ENCODE measurements at regions not wholly inside any gene's neighbourhood (a gene's known extent, or its start where the extent isn't known, plus 50 kb on each side); places are given as distances from the start of the nearest gene placed in this dataset.
"Not testable (repeated sequence)": the region's sequence is repeated elsewhere in the genome, so short reads cannot be mapped to it uniquely, and the experiment has no call there.

DNA sequence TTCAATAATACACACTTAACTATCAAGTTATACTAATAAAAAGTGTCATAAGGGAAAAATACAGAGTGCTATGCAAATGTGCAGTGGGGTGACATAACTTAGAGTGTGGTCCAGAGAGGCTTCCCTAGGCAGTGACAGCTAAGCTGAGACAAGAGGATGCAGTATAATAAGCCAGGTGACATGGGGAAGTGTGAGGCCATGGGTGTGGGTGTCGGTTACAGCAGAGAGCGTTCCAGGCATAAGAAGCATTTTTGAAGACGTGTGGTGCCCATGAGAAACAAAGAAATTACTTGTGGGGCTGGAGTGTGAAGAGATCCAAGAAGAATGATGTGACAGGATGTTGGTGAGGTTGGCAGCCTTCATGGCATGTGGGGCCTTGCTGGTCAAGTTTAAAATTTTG lies 78.1 kb upstream of the PICALM start:
- DNase-seq (ENCODE audit: low read depth), result no peak

DNA sequence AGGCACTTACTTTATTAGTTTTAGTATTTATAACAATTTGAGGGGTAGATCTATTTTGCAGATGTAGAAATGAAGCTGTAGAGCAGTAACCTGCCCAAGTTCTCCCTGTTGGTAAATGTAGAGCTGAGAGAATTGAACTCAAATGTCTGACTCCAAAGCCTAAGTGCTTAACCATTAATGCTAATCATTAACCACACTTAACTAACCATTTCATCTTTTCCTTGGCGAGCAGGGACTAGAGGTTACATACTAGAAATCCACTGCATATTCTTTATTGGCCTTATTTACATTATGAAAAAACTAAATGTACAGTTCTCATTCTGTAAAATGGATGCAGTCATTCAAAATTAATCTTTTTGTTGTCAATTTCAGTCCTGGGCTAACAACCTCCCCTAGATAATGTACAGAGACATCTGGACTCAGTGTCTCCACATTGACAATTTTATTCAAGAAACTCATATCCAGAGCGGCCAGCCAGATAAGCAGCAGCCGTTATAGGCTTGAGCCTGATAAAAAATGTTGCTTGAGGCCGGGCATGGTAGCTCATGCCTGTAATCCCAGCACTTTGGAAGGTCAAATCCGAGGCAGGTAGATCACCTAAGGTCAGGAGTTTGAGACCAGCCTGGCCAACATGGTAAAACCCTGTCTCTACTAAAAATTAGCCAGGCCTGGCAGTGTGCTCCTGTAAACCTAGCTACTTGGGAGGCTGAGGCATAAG lies 76.7 kb upstream of the PICALM start:
- DNase-seq (ENCODE audit: low read depth), result no peak

DNA sequence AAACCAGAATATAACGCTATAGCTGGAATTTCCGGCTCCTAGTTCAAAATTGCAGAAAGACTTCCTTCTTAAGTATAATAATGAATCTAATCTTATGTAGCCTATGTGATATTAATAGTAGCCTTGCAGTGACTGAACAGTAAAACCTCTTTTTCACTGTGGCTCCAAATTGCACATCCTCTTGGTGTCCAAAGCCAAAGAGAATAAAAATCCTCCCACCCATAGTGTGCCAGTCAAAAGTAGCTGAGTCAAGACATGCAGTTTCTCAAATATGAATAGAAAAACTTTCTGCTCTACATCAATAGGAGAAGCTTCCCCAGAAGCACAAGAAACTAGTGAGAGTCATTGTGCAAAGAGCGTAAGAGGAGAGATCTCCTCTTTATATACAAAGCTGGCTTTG lies 76.0 kb upstream of the PICALM start:
- no peak for DNase-seq (ENCODE audit: low read depth)

DNA sequence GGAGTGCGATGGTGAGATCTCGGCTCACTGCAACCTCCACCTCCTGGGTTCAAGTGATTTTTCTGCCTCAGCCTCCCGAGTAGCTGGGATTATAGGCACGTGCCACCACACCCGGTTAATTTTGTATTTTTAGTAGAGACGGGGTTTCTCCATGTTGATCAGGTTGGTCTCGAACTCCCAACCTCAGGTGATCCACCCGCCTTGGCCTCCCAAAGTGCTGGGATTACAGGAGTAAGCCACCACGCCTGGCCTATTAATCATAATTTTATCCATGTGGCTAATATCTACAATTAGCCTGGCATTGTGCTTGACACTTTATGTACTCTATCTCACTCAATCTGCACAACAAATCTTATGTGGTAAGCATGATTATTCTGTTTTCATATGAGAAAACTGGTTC lies 75.2 kb upstream of the PICALM start:
- DNase-seq (ENCODE audit: low read depth), result not testable (repeated sequence)

DNA sequence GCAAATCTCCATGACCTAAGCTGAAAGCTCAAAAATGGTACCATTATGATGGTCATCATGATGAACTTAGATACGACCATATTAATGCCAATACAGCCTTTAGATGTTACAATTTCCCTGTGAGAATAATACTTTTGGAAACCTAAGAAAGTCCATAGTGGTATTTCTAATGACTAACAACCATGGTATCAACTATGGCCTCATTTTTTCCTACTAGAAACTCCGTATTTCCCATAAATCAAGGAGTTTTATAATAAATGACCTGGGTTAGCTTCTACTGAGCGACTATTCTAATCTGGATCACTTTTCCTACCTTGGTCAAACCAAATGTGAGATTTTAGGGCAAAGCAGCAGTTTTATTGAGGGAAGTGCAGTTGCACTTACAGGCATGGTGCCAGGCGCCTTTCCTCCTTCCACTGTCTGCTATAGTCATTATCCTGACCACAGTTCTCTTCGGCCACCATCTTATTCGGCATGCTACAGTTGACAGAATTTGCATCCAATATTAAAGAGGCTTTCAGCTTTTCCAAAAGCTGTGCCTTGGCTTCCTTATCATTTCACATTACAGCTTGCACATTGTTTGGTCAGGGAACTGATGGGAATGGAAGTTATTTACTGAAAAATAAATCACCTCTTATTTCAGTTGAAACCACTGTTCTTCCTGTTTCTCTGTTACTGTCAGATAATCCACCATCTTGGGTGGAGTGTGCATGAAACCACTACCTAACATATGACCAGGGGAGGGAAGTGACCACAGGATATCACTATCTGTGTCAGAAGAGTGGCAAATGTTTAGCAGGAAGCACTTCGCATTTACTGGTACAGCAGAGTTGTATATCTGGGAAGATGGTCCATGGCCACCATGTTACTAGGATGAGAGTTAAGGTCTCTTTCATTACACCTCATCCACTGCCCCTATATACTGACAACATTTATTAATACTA lies 74.5 kb upstream of the PICALM start:
- no peak for DNase-seq (ENCODE audit: low read depth)

DNA sequence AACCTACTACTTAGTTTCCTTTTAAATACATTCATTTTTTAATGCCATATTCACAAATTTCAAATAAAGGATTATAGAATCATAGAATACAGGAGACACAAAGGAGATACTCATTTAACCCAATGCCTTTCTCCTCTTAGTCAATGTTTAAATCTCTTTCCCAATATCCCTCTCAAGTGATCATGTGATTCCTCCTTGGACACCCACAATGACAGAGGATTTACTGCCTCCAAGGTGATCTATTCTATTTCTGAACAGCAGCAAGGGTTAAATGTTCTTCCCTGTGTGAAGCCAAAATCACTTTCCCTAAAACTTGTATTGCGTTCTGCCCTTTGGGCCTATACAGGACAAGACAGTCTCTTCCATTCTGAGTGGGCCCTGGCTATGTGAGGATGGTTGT lies 73.3 kb upstream of the PICALM start:
- no peak for DNase-seq (ENCODE audit: low read depth)

DNA sequence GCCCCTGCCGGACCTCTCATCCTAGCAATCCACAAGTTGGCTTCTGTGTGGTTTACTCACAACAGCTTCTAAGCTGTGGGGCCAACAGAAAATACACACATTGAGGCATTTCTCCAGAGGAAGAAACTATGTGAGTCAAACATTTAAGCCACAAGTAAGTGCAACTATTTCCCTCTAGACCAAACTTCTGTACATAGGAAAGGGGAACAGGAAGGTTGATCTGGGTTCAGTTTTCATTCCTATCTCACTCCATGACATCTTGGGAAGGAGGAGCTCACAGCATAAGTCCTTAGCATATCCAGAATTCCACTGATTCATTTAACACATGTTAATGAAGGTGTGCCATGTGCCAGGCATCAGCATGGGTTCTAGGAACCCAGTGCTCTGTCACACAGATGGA lies 72.8 kb upstream of the PICALM start:
- DNase-seq (ENCODE audit: low read depth), result no peak

DNA sequence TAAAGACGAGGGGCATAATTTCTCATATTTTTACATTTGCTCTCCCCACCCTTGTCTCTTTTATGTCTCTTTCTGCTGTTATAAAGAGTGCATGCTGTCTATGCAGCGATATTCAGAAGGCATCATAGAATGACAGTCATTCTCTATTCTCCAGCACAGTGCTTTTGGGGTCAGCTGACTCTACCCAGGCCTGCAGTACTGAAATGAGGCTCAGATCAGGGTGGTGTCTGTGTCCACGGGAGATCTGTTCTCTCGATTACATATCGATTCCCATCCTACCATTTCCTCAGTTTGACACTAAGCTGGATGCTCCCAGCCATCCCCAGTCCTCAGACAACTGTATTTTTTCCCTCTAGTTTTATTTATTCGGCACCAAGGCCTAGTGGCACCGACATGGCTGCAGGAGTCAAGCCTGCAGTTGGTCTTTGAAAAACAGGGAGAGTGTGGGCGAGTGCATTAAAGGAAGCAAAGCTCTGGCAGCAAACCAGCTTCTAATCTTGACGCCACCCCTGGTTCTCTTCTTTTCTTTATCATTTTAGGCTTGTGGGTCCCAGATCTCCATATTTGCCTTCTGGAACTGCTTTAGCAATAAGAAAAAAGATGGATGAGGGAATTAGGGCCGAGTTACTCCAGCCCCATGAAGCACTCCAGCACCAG lies 71.6 kb upstream of the PICALM start:
- DNase-seq (ENCODE audit: low read depth), result no peak

DNA sequence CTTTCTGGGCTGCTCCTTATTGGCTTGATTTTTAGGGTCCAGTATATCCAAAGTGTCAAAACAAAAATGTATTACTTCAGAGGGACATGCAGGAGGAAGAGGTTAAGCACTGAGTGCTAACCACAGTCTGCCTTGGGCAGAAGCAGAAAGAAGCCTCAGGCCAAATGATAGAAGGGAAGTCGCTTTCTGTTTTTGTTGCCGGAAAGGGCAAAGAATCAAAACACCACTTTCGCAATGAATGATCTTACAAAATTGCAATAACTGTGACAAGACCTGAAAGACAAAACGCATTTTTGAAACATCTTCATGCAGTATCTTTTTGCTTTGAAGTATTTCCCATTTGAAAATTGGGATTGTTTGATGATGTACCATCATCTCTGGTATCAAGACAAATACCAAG lies 70.1 kb upstream of the PICALM start:
- DNase-seq (ENCODE audit: low read depth), result no peak

DNA sequence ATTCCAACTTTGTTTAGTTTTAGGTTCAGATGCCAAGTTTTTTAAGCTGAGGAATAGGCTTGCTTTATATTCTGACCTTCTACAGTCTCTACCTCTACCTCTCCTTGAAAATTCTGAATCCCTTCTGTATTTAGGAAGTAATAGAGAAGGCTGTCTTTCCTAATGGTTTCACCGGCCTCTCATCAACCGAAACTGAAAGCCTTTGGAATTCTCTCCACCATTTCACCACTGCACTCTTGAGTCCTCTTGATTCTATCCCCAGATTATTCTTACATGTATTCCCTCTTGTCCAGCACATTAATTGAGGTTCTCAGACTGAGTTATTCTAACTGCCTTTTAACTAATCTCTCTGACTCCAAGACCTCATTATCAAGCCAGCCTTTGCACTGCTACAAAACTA lies 67.7 kb upstream of the PICALM start:
- DNase-seq (ENCODE audit: low read depth), result no peak

DNA sequence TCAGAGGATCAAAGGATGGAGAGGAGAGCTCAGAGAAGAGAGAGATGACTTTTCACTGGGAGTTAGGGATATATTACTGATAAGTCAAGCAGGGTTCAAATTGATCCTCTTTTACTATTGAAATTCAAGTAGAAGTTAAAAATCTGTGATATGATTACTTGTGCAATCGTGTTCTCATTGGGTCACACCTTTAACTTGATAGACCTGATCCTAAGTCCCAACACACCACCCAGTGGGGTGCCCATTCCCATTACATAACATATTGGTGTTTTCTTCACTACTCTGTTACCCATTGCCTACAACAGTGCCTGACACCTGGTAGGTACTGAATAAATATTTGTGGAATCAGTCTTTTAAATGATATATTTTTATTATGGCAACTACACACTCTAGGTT lies 66.4 kb upstream of the PICALM start:
- DNase-seq (ENCODE audit: low read depth), result no peak

DNA sequence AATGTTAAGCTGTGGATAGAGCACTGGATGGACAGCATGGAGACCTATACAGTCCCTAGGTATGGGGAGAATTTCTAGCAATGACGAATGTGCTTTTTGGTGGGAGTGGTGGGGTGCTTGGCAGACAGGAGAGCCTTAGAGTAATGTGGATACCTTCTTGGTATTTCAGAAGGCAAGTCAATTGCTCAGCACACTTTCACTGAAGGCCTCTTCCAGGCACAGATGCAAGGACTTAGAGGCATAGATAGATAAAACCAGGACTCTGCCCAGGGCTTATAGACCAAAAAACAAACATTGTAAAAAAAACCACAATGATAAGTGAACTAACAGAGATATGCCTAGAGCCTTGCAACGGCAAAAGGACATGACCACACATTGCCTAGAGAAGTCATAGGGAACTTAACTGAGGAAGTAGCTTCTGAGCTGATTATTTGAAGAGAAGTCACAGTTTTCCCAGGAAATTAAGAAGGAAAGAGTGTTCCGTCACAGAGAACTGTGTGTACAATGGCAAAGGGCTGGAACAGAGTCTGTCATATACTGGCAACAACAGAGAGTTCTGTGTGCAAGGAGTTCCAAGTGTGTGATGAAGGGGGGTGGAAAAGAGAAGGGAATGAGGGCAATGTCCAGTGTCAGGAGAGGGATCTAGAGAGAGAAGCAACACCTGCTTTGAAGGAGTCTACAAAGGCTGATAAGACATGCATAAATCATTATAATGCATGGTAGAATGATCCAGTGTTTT lies 65.9 kb upstream of the PICALM start:
- no peak for DNase-seq (ENCODE audit: low read depth)

DNA sequence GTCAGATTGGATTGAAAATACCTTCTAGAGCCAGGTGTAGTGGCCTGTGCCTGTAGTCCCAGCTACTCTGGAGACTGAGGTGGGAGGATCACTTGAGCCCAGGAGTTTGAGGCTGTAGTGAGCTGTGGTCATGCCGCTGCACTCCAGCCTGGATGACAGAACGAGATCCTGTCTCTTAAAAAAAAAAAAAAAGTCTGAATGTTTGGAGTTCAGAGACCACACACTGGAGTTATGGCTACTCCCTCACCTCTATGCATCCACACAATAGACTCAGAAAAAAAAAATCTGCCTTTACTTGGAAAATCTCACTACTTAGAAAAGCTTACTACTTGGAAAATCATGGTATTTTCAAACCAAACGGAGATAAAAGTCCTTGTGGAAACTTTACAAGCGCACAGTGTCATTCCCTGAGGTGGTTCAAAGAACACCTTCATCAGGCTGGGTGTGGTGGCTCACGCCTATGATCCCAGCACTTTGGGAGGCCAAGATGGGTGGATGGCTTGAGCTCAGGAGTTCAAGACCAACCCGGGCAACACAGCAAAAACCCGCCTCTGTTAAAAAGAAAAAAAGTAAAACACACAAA lies 63.9 kb upstream of the PICALM start:
- no peak for DNase-seq (ENCODE audit: low read depth)

DNA sequence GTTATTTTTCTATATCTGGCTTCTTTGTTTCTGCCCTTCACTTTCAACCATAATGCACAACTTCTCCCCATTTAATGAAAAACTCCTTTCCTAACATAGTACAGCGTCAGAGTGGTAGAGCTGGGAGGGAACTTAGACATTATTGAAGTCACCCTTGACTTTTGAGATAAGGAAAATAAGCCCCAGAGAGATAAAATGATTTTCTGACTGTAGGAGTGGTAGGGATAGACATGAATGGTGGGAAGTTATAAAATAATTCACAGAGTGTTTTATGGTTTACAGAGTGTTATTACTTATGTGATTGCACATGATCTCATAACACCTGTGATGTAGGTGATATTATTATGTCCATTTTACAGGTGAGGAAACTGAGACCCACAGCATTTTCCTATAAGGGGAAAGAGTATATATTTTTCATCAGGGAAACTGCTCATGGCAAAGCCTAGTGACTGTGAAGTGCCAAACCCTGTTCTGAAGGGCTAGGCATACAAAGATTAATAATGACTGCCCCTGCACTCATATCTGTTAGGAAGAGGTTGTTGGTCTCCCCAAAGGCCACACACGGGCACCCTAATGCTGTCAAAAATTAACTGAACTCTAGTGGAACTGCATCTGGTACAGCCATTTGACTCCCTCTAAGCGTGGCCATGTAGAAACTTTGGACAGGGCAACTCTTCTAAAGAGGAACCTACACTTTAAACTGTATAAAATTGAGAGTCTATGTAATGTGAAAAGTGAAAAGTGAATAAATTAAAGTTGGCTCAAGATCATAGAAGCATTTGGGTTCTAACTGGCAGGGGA lies 61.1 kb upstream of the PICALM start:
- no peak for DNase-seq (ENCODE audit: low read depth)

DNA sequence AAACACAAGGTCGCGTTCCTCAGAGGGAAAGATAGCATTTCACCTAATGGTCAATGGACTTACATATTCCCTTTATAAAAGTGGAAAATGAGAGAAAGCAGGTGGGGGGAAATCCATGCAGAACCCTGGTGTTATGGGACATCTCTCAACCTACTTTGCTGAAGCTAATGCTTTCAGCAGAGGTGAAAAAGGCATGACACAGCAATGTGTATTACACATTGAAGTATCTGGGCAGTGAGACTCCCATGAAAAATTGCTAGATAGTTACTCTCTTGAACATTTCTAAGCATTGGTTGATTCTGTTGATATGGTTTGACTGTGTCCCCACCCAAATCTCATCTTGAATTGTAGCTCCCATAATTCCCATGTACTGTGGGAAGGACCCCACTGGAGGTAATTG lies 60.0 kb upstream of the PICALM start:
- DNase-seq (ENCODE audit: low read depth), result no peak

DNA sequence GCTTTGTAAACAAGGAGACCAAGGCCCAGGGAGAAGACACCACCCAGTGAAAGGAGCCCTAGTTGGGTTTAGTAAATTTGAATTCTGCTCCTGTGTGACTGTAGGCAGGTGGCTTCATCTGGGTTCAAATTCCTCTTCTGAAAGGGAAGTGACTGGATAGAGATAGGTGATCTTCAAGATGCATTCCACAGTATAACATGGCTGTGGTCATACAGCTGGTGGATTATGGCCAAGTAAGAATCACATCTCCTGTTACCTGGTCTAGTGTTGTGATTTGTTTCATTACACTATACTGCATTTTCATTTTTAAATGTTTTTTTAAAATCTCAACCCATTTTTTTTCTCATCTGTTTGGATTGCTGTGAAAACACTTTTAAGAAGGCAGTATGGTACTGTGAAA lies 58.0 kb upstream of the PICALM start:
- DNase-seq (ENCODE audit: low read depth), result no peak

DNA sequence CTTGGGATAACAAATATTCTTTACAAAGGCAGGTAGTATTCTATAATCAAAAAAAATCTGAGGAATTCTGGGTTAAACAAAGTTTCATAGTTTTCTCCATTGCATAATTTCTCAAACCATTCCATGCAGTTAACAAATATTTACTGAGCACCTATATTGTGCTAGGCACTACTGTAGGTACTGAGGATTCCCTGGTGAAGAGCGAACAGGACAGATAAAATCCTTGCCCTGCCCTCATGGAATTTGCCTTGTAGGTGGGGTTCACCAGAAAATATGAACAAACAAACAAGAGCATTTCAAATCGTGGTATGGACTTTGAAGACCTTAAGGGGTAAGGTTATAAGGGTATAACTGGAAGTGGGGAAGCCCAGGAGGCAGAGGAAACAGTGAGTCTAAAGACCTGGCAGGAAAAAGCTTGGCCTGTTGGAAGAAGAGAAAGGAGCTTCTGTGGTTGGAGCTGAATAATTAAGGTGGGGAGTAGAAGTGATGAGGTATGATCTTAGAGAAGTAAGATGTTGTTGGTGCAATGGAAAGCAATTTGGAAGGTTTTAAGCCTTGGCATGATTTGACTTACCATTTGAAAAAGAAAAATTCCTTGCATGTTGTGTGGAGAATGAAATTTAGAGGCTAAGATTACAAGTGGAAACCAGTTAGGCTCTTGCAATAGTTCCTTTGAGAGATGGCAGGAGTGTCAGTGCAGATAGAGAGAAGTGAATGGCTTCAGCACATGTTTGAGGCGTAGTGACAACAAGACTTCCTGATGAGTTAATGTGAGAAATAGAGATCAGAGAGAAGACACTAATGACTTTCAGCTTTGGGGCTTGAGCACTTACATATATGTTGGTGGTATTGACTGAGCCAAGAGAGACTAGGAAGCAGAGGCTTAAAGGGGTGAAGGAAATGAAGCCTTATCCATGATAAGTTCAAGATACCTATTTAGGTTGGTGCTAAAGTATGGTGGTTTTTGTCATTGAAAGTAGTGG lies 55.7 kb upstream of the PICALM start:
- no peak for DNase-seq (ENCODE audit: low read depth)

DNA sequence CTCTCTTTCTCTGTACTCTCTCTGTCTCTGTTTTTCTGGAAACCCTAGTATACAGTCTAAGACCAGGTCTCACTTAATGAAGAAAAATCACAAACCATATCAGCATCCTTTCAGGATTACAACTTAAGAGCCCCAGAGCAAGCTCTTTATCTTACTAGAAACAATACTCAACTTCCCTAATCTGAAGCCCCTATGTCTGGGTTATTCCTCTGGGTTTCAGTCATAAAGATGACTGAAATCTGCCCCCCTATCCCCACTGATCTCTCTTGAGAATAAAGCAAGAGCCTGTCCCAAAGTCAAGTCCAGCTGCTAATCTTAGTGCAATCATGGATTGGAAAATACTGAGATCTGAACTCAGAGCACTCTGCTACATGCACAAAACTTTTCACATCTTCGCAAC lies 53.9 kb upstream of the PICALM start:
- DNase-seq (ENCODE audit: low read depth), result no peak

DNA sequence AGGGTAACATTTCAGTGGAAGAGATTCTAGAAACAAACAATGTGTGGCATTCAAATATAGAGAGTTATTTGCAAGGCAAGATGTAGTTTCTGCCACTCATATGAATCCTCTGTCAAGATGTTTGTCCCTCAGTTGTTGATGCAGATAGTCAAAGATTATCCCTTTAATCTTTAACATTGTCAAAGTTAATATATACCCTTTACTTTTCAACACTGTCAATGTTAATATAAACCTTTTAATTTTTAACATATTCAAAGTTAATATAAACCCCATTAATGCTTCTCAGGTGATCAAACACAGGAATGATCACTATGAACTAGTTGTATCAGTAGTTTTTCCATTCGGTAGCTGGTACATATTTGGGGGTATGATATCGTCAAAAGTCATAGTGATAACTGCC lies 51.9 kb upstream of the PICALM start:
- DNase-seq (ENCODE audit: low read depth), result no peak

DNA sequence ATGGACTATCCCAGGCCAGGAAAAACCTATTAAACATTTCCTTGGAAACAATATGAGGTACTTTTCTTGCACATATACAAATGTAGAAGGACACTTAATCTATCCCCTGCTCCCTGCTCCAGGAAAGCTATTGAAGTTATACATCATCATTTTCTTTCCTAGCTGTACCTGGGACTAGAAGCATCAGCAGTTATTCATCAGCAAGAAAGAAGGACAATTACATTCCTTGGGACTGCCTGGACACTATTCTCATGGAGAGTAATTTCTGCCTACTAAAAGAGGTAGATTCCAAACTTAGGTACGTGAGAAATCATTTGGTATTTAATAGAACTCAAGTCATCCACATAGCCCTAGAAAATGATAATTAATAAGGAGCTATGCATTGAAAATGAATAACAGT lies 51.0 kb upstream of the PICALM start:
- no peak for DNase-seq (ENCODE audit: low read depth)

All from stimulated activated CD8-positive, alpha-beta memory T cell treated with anti-CD3 and anti-CD28 coated beads, Interleukin-12 subunit alpha, Interleukin-12 subunit beta, amount 100 ng/mL, for 4 hours (primary cell).